ENCODE measurements at regions not wholly inside any gene's neighbourhood (a gene's known extent, or its start where the extent isn't known, plus 50 kb on each side); places are given as distances from the start of the nearest gene placed in this dataset.

DNA sequence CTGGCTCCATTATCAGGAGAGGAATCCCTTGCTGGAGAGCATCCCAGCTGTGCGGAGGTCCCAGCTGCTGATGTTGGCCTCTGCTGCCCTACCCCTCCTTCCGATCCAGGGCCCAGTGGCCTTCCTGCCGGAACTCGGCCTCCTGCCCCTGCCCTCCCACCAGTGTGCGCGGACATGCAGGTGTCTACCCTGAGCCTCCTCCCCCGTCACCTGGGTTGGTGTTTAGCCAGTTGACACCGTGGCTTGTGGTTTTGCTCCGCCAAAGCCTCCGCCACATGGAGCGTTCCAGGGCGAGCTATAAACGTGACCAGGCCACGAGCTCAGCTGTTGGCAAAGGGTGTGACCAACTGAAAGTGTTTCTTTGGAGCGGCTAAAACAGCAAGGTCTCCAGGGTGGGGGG lies 1104.3 kb downstream of the BCL11B start:
- TF ChIP-seq, protein P1, sequence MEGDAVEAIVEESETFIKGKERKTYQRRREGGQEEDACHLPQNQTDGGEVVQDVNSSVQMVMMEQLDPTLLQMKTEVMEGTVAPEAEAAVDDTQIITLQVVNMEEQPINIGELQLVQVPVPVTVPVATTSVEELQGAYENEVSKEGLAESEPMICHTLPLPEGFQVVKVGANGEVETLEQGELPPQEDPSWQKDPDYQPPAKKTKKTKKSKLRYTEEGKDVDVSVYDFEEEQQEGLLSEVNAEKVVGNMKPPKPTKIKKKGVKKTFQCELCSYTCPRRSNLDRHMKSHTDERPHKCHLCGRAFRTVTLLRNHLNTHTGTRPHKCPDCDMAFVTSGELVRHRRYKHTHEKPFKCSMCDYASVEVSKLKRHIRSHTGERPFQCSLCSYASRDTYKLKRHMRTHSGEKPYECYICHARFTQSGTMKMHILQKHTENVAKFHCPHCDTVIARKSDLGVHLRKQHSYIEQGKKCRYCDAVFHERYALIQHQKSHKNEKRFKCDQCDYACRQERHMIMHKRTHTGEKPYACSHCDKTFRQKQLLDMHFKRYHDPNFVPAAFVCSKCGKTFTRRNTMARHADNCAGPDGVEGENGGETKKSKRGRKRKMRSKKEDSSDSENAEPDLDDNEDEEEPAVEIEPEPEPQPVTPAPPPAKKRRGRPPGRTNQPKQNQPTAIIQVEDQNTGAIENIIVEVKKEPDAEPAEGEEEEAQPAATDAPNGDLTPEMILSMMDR (IDR thresholded peaks at IDR 0.05; ENCODE audit: low read depth, low read length) = no peak
- TF ChIP-seq POLR2A (IDR thresholded peaks at IDR 0.05; ENCODE audit: extremely low read depth, insufficient read length) (no peak), MYC (IDR thresholded peaks at IDR 0.05; ENCODE audit: low read depth, low read length) (no peak)
- TF ChIP-seq, protein P2, sequence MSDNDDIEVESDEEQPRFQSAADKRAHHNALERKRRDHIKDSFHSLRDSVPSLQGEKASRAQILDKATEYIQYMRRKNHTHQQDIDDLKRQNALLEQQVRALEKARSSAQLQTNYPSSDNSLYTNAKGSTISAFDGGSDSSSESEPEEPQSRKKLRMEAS (IDR thresholded peaks at IDR 0.05; ENCODE audit: low read depth, low read length) = no peak

Data from NB4 (cell line).